Pancreas (tissue), 10 donors: ENCODE measurements at regions not wholly inside any gene's neighbourhood (a gene's known extent, or its start where the extent isn't known, plus 50 kb on each side); places are given as distances from the start of the nearest gene placed in this dataset.
A peak's percentile ranks its signal among the peaks of the same experiment; 100 is the strongest.

ENCODE experiments used
- ATAC-seq, 4 donors: fragments of 200-7000 bp; cut with Tn5 transposase; one replicate each; pipeline versions ENCODE4 v1.8.0 to v1.9.1; 2020; ENCODE audit warnings: mild to moderate bottlenecking in 4 of 4, moderate library complexity in 4 of 4
- DNase-seq, 6 donors: peaks; one replicate each; pipeline ENCODE4 v3.0.0-alpha.2; 2020
- FAIRE-seq: peaks from 2 replicates; lab custom pipeline; 2012; peaks lifted over from hg19 to GRCh38; lab: Jason Lieb, UNC
- H3K27ac ChIP-seq, 4 donors: fragments of 200-600 bp; sonication (generic); 1 replicate in 3 of 4; 2 replicates in 1 of 4; pipeline versions ENCODE4 v1.5.0 to v1.8.0; 2020
- H3K27me3 ChIP-seq, 4 donors: fragments of 200-600 bp; one replicate each; pipeline ENCODE4 v1.8.0; 2021
- H3K36me3 ChIP-seq, 3 donors: fragments of 200-600 bp; sonication (generic) in 1 of 3; one replicate each; pipeline versions ENCODE4 v1.5.0 to v1.8.0; 2020 to 2021
- H3K4me1 ChIP-seq, 3 donors: fragments of 200-600 bp; one replicate each; pipeline ENCODE4 v1.8.0; 2021
- H3K4me3 ChIP-seq, 4 donors: fragments of 200-600 bp; sonication (generic) in 2 of 4; one replicate each; pipeline versions ENCODE4 v1.5.0 to v1.8.0; 2020 to 2021
- H3K9me3 ChIP-seq, 4 donors: fragments of 200-600 bp; one replicate each; pipeline ENCODE4 v1.8.0; 2021
- CTCF ChIP-seq, 4 donors: fragments of 200-600 bp; sonication (generic) in 3 of 4; IDR thresholded peaks; one replicate each; pipeline versions ENCODE4 v1.5.0 to v1.8.0; 2021; ENCODE audit warnings: antibody characterized with exemption in 4 of 4
- WGBS, 2 donors: extraction: QIAGEN DNeasy Blood & Tissue Kit; methylation state at CpG; one replicate each; pipeline ENCODE4 v1.1.7; 2013; 5-methylcytosine and 5-hydroxymethylcytosine counted together
- intact Hi-C, 3 donors: fragments of 100-400 bp; cut with DNase I; formaldehyde crosslinking; loops; one replicate each; pipeline versions ENCODE4 v1.11.1 to v1.14.2; 2022
- donor health status: healthy with polysubstance abuse.
- donor health status: DM: no; HTN: no; CAD: no; lungs with moderate emphysema.
- donor health status: DM: no; HTN: no; CAD: no.
- donor health status: control.
- donor health status: control.
- donor health status: Bipolar disorder and iron deficiency.
- donor health status: DM: yes; HTN: yes; CAD: no.
- donor health status: DM: no; HTN: no; CAD: no.
- donor health status: DM: no; HTN: no; CAD: no.
- donor health status: DM: yes; HTN: yes; CAD: no.

GRCh38 chr1:5764959-5765358 is 227.3 kb downstream of the NPHP4 start:
- ATAC-seq (no peak), DNase-seq (peak in 1 of 6 donors; percentile 35), FAIRE-seq (no peak)
- no peak for TF ChIP-seq CTCF (IDR thresholded peaks at IDR 0.05)
- H3K9me3 ChIP-seq: no peaks in the 10 kb centered on the region
- H3K27me3 ChIP-seq: no peaks in the 10 kb centered on the region
- 74 to 78% methylated on average over 10 of the region's 10 CpGs for WGBS, 2 donors
- no peak overlapping the region for H3K4me3 ChIP-seq
- no peaks in the 10 kb centered on the region for H3K36me3 ChIP-seq
- no peak overlapping the region for H3K27ac ChIP-seq
- H3K4me1 ChIP-seq: peaks cover 0 to 3% (median 0%) of the 10 kb centered on the region in 3 donors
- intact Hi-C loops: no loop called here

GRCh38 chr1:5764464-5764863 is 227.8 kb downstream of the NPHP4 start:
- FAIRE-seq (no peak), DNase-seq (no peak), ATAC-seq (no peak)
- Histone ChIP-seq H3K27ac (no peak overlapping the region), H3K4me3 (no peak overlapping the region), H3K27me3 (no peaks in the 10 kb centered on the region), H3K4me1 (peaks cover 0 to 3% (median 0%) of the 10 kb centered on the region in 3 donors), H3K9me3 (no peaks in the 10 kb centered on the region), H3K36me3 (no peaks in the 10 kb centered on the region)
- 44% methylated on average over 8 of the region's 8 CpGs for WGBS, 2 donors
- intact Hi-C loops: no loop called here
- TF ChIP-seq CTCF (IDR thresholded peaks at IDR 0.05): no peak

- intact Hi-C loops: no loop called here
- DNase-seq: no peak
- ATAC-seq: no peak
- Histone ChIP-seq H3K4me3 (no peak overlapping the region), H3K9me3 (no peaks in the 10 kb centered on the region), H3K27me3 (no peaks in the 10 kb centered on the region), H3K36me3 (no peaks in the 10 kb centered on the region), H3K4me1 (peaks cover 0 to 3% (median 0%) of the 10 kb centered on the region in 3 donors), H3K27ac (no peak overlapping the region)
- no peak for TF ChIP-seq CTCF (IDR thresholded peaks at IDR 0.05)
- WGBS, 2 donors: 66 to 70% methylated on average over 8 of the region's 8 CpGs
- FAIRE-seq: no peak
Observed at GRCh38 chr1:5763696-5764370, 228.4 kb downstream of the NPHP4 start.

GRCh38 chr1:5758859-5759578 is 233.2 kb downstream of the NPHP4 start:
- Histone ChIP-seq H3K4me1 (peaks cover 0 to 3% (median 0%) of the 10 kb centered on the region in 3 donors), H3K9me3 (no peaks in the 10 kb centered on the region), H3K27me3 (no peaks in the 10 kb centered on the region), H3K36me3 (no peaks in the 10 kb centered on the region), H3K27ac (no peak overlapping the region), H3K4me3 (no peak overlapping the region)
- WGBS, 2 donors: 53 to 66% methylated on average over 17 to 19 of the region's 19 CpGs
- peak in 1 of 6 donors; percentile 39 for DNase-seq
- intact Hi-C loops: no loop called here
- TF ChIP-seq CTCF (IDR thresholded peaks at IDR 0.05): no peak
- ATAC-seq: no peak
- FAIRE-seq: no peak
